ENCODE measurements at regions not wholly inside any gene's neighbourhood (a gene's known extent, or its start where the extent isn't known, plus 50 kb on each side); places are given as distances from the start of the nearest gene placed in this dataset.

GRCh38 chr6:14258695-14259593, 141.4 kb downstream of the CD83 start:
- DNase-seq: no peak

GRCh38 chr6:14259594-14260152, 142.1 kb downstream of the CD83 start:
- no peak for DNase-seq

- DNase-seq: no peak
Measured at GRCh38 chr6:14260839-14261238, 143.3 kb downstream of the CD83 start.

- DNase-seq: no peak
Measured at GRCh38 chr6:14263881-14264424, 146.4 kb downstream of the CD83 start.

GRCh38 chr6:14265049-14266021, 147.8 kb downstream of the CD83 start:
- no peak for DNase-seq

- no peak for DNase-seq
Measured at GRCh38 chr6:14266266-14266665, 148.7 kb downstream of the CD83 start.

- DNase-seq: no peak
Measured at GRCh38 chr6:14267885-14268660, 150.5 kb downstream of the CD83 start.

- DNase-seq: no peak
Measured at GRCh38 chr6:14269436-14269835, 151.9 kb downstream of the CD83 start.

- no peak for DNase-seq
Measured at GRCh38 chr6:14270142-14270893, 152.7 kb downstream of the CD83 start.

- DNase-seq: peak; percentile 43
Measured at GRCh38 chr6:14270925-14271788, 153.6 kb downstream of the CD83 start.

- DNase-seq: no peak
Measured at GRCh38 chr6:14271789-14272736, 154.5 kb downstream of the CD83 start.

GRCh38 chr6:14272737-14273085, 155.1 kb downstream of the CD83 start:
- no peak for DNase-seq

- no peak for DNase-seq
Measured at GRCh38 chr6:14273191-14273590, 155.6 kb downstream of the CD83 start.

GRCh38 chr6:14274016-14274415, 156.4 kb downstream of the CD83 start:
- DNase-seq: no peak

- DNase-seq: no peak
Measured at GRCh38 chr6:14274546-14275492, 157.2 kb downstream of the CD83 start.

GRCh38 chr6:14275493-14275851, 157.9 kb downstream of the CD83 start:
- DNase-seq: no peak

- no peak for DNase-seq
Measured at GRCh38 chr6:14276071-14276470, 158.5 kb downstream of the CD83 start.

Data from amniotic stem cell (primary cell).